Stimulated activated CD4-positive, alpha-beta T cell treated with anti-CD3 and anti-CD28 coated beads, Interleukin-15, amount 100 ng/mL, for 48 hours (primary cell): ENCODE measurements at regions not wholly inside any gene's neighbourhood (a gene's known extent, or its start where the extent isn't known, plus 50 kb on each side); places are given as distances from the start of the nearest gene placed in this dataset.
"Not testable (repeated sequence)": the region's sequence is repeated elsewhere in the genome, so short reads cannot be mapped to it uniquely, and the experiment has no call there.

Experiments
- DNase-seq, 2 donors: peaks; one replicate each; pipeline ENCODE4 v3.0.0-alpha.2; 2020; ENCODE audit warnings: low read depth in 2 of 2

DNA sequence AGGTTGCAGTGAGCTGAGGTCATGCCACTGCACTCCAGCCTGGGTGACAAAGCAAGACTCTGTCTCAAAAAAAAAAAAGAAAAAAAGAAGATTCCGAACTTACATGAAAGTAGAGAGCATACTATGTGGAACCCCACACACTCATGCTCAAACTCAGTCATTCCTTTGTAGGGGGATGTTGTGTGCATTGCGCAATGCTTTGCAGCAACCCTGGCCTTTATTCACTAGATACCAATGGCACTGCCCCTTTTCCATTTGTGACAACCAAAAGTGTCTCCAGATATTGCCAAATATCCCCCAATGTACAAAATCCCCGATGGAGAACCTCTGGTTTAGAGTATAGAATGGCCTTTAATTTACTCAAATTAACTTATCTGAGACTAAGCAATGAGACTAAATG, 158.6 kb downstream of the GJA1 start:
- DNase-seq = no peak

DNA sequence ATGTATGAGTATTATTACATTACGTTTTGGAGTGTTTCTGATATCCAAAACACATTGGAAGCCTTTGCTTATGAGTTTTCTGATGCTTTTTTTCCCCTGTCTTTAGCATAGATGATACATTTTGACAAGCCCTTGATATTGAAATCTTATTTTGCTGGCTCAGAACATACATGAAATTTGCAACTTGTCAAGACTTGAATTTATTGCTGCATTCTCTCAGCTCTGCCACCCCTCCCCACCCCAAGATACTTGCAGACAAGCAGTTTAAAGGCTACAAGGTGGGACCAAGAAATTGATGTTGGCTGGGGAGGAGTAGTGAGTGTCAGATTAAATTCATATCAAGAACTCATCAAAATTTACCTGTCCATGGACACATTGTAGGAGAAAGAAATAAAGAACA, 160.2 kb downstream of the GJA1 start:
- no peak for DNase-seq

DNA sequence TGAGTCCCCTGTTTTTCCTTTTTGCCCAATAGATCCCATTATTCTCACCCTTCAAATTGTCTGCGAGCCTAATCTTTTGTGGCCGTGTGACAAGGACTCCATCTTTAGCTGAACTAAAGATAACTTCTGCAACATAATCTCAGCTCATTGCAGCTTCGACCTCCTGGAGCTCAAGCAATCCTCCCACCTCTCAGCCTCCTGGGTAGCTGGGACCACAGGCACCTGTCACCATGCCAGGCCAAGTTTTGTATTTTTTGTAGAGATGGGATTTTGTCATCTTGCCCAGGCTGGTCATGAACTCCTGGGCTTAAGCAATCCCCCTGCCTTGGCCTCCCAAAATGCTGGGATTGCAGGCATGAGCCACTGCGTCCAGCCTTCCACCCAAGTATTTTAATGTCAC, 161.0 kb downstream of the GJA1 start:
- DNase-seq = no peak

DNA sequence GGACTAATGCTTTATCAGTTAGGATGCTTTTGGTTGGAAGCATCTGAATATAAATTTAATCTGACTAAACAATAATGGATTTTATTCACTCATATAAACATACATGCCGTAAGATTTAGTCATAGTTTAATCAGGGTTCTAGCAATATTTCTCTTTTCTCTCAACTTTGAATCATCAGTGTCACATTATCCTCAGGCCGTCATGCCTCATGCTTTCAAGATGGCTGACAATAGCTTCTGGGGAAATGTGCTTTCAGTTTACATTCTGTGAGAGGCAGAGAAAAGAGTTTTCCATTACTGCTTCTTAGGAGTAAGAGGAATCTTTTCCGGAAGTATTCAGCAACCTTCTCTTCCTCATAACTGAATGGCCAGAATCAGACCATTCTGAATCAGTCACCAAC, 162.2 kb downstream of the GJA1 start:
- DNase-seq = no peak

DNA sequence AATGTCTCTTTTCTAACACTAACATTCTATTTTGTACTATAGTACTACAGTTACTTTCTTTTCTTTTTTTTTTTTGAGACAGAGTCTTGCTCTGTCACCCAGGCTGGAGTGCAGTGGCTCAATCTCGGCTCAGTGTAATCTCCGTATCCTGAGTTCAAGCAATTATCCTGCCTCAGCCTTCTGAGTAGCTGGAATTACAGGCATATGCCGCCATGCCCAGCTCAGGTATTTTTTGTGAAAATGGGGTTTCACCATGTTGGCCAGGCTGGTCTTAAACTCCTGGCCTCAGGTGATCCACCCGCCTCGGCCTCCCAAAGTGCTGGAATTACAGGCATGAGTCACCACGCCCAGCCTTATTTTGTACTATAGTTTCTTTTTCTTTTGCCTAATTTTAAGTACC, 163.9 kb downstream of the GJA1 start:
- not testable (repeated sequence) for DNase-seq

DNA sequence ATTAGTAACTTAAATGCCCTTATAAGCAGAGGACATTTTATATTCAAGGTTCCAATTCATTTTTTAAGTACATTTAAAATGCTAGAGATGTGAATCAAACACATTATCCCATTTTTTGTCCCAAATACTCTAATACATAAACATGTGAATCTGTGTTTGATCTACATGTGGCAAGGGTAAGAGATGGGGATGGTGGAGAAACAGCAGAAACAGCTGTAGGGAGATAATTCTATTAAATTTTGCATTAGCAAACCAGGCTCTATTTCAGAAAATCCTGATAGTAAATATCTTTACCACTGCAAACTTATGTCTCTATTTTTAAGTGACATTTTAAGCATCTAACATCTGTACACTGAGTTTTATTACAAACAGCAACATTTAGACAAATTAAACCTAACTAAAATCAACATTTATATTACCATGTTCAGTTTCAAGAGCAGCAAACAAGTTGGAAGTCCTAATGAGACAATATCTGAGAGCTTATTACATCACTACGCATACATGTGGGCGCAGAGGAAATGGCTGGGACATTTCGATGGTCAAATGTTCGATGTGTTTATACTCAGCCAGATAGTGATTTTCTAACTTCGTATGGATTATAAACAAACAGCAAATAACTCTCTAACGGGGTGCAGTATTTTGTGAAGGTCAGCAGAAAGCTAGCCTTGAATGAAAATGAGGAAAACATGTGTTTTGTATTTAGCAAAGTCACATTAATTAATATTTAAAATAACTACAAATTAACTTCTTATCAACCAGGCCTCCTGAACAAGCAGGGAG, 165.1 kb downstream of the GJA1 start:
- DNase-seq = no peak

DNA sequence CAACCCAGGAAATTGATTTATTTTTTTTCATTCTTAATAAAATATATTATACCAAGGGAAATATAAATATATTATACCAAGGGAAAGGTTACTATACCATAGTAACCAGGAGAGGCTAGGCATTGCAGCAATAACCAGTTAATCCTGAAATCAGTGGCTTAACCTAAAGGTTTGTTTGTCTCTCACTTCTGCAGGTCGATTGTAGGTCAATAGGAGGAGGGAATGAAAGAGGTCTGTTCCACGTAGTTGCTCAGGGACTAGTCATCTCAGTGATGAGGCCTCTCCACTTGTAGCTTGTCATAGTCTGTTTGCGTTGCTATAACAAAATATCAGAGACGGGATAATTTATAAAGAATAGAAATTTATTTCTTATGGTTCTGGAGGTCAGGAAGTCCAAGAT, 168.0 kb downstream of the GJA1 start:
- no peak for DNase-seq

DNA sequence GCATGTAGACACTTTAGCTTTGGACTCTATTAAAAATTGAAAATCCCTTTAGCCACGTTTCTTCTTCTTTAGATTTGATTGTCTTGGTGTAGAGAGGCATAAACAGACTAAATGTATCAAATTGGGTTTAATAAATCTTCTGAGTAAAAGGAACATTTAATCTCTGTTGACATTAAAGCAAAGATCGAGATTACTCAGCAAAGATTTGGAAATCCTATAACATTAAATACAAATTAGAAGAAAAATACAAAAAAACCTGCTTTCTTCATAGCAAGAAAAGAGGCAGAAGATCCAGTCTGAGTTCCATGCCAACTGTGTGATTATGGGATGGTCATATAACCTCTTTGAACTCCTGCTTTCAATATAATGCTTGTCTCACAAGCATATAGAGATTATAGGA, 172.3 kb downstream of the GJA1 start:
- no peak for DNase-seq

DNA sequence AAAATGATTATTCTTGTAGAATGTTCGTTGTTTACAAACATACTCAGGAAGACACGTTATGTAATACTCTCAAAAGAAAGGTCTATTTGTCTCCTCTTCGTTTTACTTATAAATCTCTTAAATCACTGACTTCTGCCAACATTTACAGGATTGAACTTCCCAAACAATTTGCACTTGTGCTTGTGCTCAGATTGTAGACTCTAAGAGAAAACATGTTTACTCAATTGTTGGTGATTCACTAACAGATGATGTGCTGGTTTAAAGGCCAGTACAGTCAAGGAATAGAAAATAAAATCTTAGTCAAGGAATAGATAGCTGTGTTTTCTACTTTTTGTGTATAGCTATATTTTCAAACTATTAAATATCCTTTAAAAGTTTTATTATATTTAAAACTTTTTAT, 172.8 kb downstream of the GJA1 start:
- no peak for DNase-seq

DNA sequence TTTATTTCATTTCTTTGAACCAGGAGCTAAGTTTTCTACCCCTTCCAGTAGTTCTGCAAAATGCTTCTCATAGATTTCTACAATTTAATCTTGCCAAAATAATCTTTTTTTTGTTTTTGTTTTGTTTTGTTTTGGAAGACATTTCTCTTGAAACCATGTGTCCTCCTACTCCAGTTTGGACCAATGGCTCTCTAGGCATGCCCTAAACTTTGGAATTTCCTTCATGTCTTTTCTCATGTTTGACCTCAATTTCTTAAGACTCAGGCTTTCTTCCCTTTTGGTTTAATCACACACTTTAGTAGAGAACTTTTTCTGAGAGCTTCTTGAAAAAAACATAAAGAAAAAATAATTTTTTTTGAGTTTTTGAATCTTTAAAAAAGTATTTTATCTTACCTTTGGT, 173.8 kb downstream of the GJA1 start:
- DNase-seq = no peak

DNA sequence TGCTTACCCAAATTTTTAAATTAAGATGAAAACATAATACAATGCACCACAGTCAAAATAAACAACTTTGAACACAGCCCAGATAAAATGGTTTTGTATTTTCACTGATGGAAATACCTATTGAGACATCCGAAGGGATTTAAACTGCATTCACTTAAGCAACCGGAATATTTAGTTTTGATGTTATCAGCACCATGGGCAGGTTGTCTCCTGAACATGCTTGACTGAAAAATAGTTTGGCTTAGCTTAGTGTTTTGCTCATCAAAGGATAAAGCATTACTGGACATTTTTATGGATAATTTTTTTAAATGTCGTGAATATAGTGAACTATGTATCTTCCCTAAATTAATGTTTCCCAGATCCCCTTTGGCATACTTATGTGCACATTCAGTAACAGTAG, 177.5 kb downstream of the GJA1 start:
- no peak for DNase-seq

DNA sequence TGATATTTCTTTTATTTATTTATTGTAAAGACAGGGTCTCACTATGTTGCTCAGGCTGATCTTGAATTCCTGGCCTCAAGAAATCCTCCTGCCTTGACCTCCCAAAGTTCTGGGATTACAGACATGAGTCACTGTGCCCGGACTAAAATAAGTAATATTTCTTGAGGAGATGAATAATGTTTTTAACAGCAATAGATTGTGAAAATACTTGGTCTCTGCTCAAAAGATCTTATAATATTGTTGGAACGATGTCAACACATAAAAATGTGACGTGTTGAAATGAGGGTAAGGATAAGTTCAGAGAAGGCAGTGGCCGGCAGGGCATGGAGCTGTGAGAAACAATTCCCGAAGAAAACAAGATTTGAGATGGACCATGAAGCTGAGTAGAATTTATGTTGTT, 178.7 kb downstream of the GJA1 start:
- no peak for DNase-seq

DNA sequence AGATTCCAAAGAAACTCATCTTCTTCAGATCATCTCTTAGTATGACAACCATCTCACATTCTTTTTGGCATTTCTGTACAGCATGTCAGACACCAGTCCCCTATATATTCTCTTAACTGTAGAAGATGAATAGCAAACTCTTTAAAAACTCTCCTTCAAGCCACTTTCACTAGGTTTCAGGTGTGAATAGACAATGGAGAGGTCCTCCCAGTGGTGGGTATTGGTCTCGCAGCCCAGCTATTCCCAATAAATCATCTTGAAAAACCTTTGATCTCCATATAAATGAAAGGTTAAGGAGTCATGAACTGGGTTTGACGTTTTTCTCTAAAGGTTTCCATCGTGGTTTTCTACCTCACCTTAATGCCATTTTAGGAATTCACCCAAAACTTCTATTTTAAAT, 180.0 kb downstream of the GJA1 start:
- DNase-seq = no peak

DNA sequence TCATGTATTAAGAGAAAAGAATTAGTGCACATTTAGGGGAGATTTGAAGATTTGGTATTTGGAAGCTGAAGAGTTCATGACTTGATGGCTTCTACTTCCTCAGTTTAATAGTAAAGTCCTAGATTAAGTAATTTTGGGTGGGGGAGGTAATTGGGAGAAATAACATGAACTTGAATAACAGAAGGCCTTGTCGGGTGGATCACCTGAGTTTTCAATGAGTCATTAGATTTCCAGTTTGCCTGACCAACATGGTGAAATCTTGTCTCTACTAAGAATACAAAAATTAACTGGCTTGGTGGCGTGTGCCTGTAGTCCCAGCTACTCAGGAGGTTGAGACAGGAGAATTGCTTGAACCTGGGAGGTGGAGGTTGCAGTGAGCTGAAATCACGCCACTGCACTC, 181.0 kb downstream of the GJA1 start:
- DNase-seq = no peak

DNA sequence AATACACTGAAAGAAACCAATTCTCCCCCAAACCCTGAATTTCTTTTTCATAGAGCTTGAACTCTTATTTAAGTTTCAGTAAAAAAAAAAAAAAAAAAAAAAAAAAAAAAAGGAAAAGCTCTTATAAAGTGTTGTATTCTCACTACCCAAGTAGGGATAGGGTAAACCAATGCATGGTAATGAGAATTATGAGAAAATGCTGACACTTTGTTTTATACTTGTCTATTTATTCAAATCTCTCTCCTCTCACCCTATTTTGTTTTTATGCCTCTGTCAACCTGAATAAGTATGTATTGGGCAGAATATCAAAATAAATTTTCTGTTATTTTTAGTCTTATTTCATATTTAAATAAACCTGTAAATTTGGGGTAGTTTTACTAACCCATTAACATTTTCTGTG, 181.9 kb downstream of the GJA1 start:
- no peak for DNase-seq

DNA sequence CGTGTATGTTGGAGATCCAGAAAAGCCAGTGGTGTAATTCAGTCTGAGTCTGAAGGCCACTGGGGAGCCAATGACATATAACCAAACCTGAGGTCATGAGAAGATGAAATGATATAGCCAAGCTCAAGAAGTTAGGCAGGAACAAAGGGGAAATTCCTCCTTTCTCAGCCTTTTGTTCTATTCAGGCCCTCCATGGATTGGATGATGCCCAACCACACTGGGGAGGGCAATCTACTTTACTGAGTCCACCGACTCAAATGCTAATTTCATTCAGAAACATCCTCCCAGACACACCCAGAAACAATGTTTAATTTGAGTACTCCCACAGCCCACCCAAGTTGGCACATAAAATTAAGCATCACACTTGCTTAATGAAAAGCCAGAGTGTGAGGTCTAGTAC, 183.6 kb downstream of the GJA1 start:
- DNase-seq = no peak

DNA sequence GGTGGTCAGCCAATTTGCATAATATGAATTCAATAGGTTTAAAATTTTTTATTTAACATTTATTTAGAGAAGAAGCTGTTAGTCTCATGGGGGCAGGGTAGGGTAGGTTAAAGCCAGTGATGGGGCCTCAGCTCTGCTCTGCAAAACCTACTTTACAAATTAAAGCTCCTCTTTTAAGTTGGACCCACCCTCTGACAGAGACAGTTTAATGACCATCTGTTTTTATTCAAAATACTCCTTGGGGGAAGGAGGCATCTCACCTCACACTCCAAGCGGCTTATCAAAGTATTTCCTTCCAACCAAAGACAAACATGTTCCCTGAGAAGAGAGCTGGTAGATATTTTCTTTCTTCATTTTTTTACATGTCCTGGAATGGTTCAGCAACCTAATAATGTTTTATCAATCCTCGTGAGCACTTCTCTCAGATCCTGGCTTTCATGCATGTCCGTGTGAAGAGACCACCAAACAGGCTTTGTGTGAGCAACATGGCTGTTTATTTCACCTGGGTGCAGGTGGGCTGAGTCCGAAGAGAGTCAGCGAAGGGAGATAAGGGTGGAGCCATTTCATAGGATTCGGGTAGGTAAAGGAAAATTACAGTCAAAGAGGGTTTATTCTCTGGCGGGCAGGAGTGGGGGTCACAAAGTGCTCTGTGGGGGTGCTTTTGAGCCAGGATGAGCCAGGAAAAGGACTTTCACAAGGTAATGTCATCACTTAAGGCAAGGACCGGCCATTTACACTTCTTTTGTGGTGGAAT, 184.7 kb downstream of the GJA1 start:
- DNase-seq = no peak

DNA sequence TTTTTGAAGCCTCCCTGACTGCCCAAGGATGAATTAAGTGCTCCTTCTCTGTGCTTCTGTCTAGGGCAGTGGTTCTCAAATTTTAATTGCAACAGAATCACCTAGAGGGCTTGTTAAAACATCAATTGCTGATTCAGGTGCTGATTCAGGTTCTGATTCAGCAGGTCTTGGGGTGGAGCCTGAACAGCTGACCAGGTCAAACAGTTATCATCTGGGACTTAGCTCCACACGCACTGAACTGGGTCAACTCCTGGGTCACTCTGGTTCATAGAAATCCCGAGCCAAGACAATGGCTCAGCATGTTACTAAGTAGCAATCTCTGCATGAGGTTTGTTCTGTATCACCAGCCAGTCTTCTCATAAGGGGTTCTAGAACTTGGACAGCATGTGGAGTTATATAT, 192.3 kb downstream of the GJA1 start:
- DNase-seq = no peak

DNA sequence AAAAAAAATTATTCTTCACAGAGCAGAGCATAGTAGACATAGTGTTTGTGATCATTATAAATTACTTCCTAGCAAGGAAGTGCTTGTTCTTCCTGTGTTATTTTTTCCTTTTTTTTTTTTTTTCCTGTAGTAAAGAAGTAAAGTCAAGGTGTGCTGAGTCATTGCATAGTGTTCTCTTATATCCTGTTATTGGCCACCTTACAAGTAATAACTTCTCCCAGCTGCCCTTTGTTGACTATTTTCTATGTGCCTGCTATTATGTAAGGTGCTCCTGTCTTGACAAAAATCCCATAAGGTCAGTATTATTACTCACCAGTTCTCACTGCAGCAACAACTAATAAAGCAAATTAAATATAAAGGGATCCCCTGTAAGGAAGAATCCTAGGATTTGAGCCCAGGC, 195.3 kb downstream of the GJA1 start:
- no peak for DNase-seq

DNA sequence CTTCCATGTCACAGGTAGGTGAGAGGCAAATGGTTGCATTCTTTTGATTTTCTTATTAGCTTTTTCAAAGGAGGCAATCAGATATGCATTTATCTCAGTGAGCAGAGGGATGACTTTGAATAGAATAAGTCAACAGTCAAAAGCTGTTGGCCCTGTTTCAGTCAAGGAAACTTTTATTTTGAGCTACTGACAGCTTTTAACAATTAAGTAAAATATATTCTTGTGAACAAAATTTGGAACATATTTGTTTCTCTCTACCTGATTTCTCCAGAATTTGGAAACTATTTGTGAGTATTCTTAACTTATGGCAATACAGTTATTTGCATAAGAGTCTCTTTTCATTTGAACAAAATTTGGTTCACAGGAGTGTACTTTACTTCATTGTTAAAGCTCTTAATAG, 196.3 kb downstream of the GJA1 start:
- not testable (repeated sequence) for DNase-seq

DNA sequence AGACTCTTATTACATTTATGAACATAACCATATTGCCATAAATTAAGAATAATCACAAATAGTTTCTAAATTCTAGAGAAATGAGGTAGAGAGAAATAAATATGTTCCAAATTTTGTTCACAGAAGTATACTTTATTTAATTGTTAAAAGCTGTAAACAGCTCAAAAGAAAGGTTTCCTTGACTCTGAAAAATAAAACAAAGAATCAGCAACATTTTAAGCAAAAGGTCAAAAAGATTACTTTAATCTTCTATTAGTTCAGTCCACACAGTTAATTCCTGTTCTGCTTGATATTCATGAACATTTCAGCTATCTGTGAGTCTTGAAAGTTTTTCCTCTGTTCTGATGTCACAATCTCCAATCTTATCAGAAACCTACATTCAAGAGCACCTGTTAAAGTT, 197.9 kb downstream of the GJA1 start:
- DNase-seq = no peak

DNA sequence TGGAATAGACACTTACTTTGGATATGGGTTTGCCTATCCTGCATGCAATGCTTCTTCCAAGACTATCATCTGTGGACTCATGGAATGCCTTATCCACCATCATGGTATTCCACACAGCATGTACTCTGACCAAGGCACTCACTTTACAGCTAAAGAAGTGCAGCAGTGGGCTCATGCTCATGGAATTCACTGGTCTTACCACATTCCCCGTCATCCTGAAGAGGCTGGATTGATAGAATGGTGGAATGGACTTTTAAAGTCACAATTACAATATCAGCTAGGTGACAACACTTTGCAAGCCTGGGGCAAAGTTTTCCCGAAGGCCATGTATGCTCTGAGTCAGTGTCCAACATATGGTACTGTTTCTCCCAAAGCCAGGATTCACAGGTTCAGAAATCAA, 199.1 kb downstream of the GJA1 start:
- DNase-seq = not testable (repeated sequence)

DNA sequence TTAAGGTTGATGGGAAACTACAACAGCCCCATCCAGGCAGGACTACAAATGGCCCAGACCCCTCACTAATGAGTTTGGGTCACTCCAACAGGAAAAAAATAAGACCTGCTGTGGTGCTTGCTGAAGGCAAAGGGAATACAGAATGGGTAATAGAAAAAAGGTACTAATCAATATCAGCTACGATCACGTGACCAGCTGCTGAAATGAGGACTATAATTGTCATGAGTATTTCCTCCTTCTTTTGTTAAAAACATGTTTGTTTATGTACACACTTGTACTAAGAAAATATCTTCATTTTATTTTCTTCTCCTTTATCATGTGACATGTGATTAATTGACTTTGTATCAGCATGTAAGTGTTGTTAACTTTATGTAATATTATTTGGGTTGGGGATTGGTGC, 199.9 kb downstream of the GJA1 start:
- no peak for DNase-seq

DNA sequence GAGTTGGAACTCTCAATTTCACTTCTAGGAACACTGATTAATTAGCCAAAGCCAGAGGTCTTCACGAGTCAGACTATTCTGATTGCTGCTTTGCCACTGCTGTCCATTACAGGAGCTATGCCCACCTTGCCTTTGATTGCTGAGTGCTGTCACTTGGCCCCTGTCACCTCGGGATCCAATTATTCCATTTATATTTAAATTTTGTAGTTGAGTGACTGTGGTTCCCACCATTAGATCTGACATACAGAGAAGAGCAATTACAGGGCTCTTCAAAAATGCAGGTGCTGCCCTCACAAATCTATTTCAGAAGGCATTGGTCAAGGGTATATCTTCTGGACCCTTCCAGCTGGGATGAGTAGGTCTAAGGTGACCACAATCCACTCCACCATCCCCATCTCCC, 200.8 kb downstream of the GJA1 start:
- DNase-seq = not testable (repeated sequence)
